Fibroblast of peridontal ligament (primary cell): ENCODE measurements at regions not wholly inside any gene's neighbourhood (a gene's known extent, or its start where the extent isn't known, plus 50 kb on each side); places are given as distances from the start of the nearest gene placed in this dataset.

Experiments used
- DNase-seq: peaks from one replicate; pipeline ENCODE4 v3.0.0-alpha.2; 2010; ENCODE audit errors: extremely low read depth

- DNase-seq = no peak
Observed at GRCh38 chr2:52192656-52193055, 1160.7 kb upstream of the NRXN1 start.

- DNase-seq = no peak
Observed at GRCh38 chr2:52181080-52181479, 1149.1 kb upstream of the NRXN1 start.

GRCh38 chr2:52178845-52179244, 1146.9 kb upstream of the NRXN1 start:
- DNase-seq = peak; percentile 3

GRCh38 chr2:52145005-52145404, 1113.1 kb upstream of the NRXN1 start:
- DNase-seq = peak; percentile 65

- peak; percentile 26 for DNase-seq
Observed at GRCh38 chr2:52144590-52144989, 1112.7 kb upstream of the NRXN1 start.

GRCh38 chr2:52141076-52141475, 1109.1 kb upstream of the NRXN1 start:
- no peak for DNase-seq

- no peak for DNase-seq
Observed at GRCh38 chr2:52139241-52139640, 1107.3 kb upstream of the NRXN1 start.

- DNase-seq = peak; percentile 57
Observed at GRCh38 chr2:52135235-52135634, 1103.3 kb upstream of the NRXN1 start.

GRCh38 chr2:52128081-52128480, 1096.1 kb upstream of the NRXN1 start:
- peak; percentile 29 for DNase-seq

GRCh38 chr2:52127527-52127926, 1095.6 kb upstream of the NRXN1 start:
- no peak for DNase-seq

- DNase-seq = peak; percentile 86
Observed at GRCh38 chr2:52117299-52117698, 1085.4 kb upstream of the NRXN1 start.

- no peak for DNase-seq
Observed at GRCh38 chr2:52115750-52116149, 1083.8 kb upstream of the NRXN1 start.

- peak; percentile 86 for DNase-seq
Observed at GRCh38 chr2:52113338-52113737, 1081.4 kb upstream of the NRXN1 start.

- DNase-seq = peak; percentile 58
Observed at GRCh38 chr2:52112141-52112540, 1080.2 kb upstream of the NRXN1 start.

- DNase-seq = no peak
Observed at GRCh38 chr2:52107124-52107523, 1075.2 kb upstream of the NRXN1 start.

GRCh38 chr2:52097071-52097470, 1065.1 kb upstream of the NRXN1 start:
- no peak for DNase-seq

- DNase-seq = peak; percentile 23
Observed at GRCh38 chr2:52084759-52085158, 1052.8 kb upstream of the NRXN1 start.

- no peak for DNase-seq
Observed at GRCh38 chr2:52083214-52083613, 1051.3 kb upstream of the NRXN1 start.

- DNase-seq = no peak
Observed at GRCh38 chr2:52082646-52083045, 1050.7 kb upstream of the NRXN1 start.

GRCh38 chr2:52079602-52080001, 1047.7 kb upstream of the NRXN1 start:
- DNase-seq = no peak

GRCh38 chr2:52077159-52077558, 1045.2 kb upstream of the NRXN1 start:
- DNase-seq = no peak

GRCh38 chr2:52074130-52074719, 1042.3 kb upstream of the NRXN1 start:
- DNase-seq = no peak

GRCh38 chr2:52072949-52073348, 1041.0 kb upstream of the NRXN1 start:
- DNase-seq = no peak

GRCh38 chr2:52070665-52071064, 1038.7 kb upstream of the NRXN1 start:
- DNase-seq = no peak
